Hematopoietic multipotent progenitor cell treated with erythropoietin and hydrocortisone succinate and interleukin-3 and kit ligand, for 6 days (in vitro differentiated cells): ENCODE measurements at regions not wholly inside any gene's neighbourhood (a gene's known extent, or its start where the extent isn't known, plus 50 kb on each side); places are given as distances from the start of the nearest gene placed in this dataset.
A peak's percentile ranks its signal among the peaks of the same experiment; 100 is the strongest.
"Not testable (repeated sequence)": the region's sequence is repeated elsewhere in the genome, so short reads cannot be mapped to it uniquely, and the experiment has no call there.

ENCODE experiments used
- DNase-seq: peaks from one replicate; pipeline ENCODE4 v3.0.0-alpha.2; 2015

DNA sequence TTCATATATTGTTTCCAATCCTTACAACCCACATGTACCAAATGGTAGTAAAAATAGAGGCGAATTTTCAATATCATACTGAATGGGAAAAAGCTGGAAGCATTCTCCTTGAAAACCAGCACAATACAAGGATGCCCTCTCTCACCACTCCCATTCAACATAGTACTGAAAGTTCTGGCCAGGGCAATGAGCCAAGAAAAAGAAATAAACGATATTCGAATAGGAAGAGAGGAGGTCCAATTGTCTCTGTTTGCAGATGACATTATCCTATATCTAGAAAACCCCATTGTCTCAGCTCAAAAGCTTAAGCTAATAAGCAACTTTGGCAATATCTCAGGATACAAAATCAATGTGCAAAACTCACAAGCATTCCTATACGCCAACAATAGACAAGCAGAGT is 346.4 kb upstream of the JARID2 start:
- DNase-seq: not testable (repeated sequence)

DNA sequence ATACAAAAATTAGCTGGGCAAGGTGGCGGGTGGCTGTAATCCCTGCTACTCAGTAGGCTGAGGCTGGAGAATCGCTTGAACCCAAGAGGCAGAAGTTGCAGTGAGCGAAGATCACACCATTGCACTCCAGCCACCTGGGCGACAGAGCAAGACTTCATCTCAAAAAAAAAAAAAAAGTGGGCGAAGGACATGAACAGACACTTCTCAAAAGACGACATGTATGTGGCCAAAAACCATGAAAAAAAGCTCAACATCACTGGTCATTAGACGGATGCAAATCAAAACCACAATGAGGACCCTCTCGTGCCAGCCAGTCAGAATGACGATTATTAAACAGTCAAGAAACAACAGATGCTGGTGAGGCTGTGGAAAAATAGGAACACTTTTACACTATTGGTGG is 344.9 kb upstream of the JARID2 start:
- no peak for DNase-seq

GRCh38 chr6:14903176-14904038 is 342.5 kb upstream of the JARID2 start:
- DNase-seq: peak; percentile 50

DNA sequence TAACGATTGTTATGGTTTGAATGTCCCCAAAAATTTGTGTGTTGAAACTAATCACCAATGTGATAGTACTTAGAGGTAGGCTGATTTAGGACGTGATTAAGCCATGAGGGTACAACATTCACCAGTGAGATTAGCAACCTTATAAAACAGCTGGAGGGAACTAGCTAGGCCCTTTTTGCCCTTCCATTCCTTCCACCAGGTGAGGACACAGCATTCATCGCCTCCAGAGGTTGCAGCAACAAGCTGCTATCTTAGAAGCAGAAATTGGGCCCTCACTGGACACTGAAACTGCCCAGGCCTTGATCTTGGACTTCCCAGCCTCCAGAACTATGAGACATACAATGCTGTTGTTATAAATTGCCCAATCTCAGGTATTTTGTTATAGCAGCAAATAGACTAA is 340.7 kb upstream of the JARID2 start:
- DNase-seq: no peak

DNA sequence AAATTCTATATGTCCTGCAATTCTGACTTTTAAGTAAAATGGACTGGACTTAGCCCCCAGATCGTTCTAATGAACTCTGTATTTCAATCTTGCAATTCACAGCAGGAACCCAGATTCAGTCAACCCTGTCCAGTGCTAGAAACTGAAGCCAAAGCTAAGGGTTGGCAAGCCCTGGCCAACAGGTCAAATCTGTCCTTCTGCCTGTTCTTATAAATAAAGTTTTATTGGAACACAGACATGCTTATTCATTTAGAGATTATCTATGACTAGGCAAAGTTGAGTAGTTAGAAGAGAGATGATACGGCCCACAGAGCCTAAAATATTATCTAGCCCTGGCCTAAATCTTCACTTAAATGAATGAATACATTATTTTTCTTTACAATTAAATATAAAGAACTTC is 339.2 kb upstream of the JARID2 start:
- no peak for DNase-seq

GRCh38 chr6:14910692-14911547 is 334.9 kb upstream of the JARID2 start:
- peak; percentile 79 for DNase-seq

- DNase-seq: peak; percentile 74
Measured at GRCh38 chr6:14912226-14912625, 333.6 kb upstream of the JARID2 start.

- DNase-seq: no peak
Measured at GRCh38 chr6:14912706-14913105, 333.2 kb upstream of the JARID2 start.

DNA sequence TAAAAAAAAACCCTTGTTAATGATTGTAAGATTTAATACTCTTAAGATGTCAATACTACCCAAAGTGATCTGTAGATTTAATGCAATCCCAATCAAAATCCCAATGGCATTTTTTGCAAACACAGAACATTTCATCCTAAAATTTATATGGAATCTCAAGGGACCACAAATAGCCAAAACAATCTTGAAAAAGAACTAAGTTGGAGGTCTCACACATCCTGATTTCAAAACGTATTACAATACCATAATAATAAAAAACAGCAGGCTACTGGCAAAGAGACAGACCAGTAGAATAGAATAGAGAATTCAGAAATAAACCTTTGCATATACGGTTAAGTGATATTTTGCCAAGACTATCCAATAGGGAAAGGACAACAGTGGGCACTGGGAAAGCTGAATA is 331.9 kb upstream of the JARID2 start:
- DNase-seq: no peak

GRCh38 chr6:14915888-14916832 is 329.7 kb upstream of the JARID2 start:
- DNase-seq: no peak

- DNase-seq: no peak
Measured at GRCh38 chr6:14917109-14917910, 328.6 kb upstream of the JARID2 start.

DNA sequence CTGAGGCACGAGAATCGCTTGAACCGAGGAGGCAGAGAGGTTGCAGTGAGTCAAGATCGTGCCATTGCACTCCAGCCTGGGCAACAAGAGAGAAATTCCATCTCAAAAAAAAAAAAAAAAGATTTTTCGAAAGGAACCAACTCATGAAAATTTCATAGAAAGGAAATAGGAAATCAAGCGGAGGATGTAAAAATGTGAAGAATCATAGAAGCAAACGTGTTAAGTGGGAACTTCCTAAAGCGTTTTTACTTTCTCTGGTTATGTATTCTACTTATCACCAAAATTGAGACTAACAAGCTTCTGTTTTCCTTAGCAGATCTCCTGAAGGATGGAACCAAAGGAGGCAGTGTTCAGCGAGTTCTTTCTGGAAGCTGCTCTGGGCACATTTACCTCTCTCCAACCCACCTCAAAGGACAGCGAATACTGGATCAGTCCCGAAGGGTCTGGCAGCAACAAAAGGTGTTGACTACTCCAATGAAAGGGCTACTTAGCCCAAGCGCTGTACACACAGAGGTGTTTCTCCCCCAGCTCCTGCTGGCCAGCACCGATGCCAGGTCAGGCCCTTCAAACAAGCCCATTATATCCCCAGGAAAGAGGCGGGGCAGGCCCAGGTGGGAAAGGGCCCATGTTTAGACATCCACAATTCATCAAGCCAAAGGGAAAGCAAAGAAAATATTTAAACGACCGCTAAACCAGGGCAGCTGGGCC is 327.5 kb upstream of the JARID2 start:
- DNase-seq: no peak

- no peak for DNase-seq
Measured at GRCh38 chr6:14919038-14919670, 326.7 kb upstream of the JARID2 start.

DNA sequence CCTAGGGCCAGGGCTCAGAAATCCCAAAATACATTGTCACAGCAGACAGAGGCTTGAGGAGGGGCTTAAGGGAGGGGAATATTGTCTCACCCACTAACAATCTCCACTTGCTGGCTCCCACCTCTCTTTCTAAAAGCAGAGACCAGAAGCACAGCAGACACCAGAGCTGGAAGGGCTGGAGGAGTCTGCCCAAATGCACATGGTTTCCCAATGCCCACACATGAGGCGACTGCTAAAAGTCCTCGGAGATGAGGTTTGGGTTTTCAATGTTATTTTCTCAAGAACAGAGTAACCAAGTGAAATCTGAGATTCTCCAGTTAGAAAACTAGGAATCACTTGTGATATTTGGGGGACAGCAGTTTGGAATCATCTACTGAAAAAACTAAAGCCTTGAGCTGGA is 325.6 kb upstream of the JARID2 start:
- no peak for DNase-seq

DNA sequence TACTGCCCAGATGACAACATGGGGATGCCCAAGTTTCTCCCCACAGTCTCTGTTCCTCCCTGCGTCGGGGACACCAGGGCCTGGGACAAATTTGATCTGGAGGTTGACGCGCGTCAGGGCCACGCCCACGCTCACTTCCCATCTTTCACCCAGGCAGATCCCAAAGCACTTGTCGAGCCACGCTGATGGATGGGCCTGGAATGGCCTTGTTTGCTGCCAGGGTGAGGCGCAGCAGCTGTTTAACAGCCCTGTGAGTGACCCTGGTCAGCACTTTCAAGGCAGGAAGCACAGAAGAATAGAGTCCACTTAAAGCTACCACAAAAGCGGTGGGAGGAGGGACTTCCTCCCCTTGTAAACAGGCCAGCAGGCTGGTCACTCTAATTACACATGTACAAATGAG is 324.7 kb upstream of the JARID2 start:
- DNase-seq: no peak

GRCh38 chr6:14921878-14922671 is 323.8 kb upstream of the JARID2 start:
- DNase-seq: peak; percentile 80

DNA sequence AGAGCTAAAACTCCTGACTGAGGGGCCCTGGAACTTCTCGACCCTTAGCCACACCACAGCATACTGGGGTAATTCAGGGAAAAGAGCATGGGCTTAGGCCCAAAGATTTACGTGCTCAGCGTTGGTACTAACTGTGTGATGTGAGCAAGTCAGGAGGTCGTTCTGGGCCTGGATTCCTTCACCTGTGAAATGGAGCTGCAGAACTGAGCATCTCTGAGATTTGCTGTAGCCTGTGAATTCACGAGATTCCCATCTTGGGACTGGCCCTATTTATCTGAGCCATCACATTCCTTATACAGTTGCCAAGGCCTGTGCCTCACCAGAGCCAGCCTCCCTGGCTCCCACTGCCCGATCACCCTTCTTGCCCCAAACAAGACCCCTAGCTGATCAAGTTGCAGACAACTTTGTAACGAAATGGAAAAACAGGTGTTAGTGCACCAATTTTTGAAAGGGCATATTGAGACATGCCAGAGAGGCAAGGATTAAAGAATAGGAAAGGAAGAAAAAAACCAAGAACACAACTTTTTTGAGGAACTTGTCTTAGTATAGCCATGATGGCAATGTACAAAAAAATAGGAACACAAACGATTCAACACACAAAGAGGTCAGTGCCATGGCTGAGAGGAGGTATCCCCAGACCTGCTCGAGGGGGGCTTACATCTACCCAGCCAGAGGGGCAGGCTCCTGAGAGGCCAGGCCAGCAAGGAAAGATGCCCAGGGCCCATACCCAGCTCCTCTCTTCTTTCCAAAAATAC is 323.0 kb upstream of the JARID2 start:
- no peak for DNase-seq

- DNase-seq: no peak
Measured at GRCh38 chr6:14924126-14925024, 321.5 kb upstream of the JARID2 start.
